ENCODE measurements at regions not wholly inside any gene's neighbourhood (a gene's known extent, or its start where the extent isn't known, plus 50 kb on each side); places are given as distances from the start of the nearest gene placed in this dataset.
"Not testable (repeated sequence)": the region's sequence is repeated elsewhere in the genome, so short reads cannot be mapped to it uniquely, and the experiment has no call there.

- DNase-seq (ENCODE audit: low read depth), result no peak
Observed at GRCh38 chrX:4708970-4709760, 995.7 kb upstream of the PRKX start.

DNA sequence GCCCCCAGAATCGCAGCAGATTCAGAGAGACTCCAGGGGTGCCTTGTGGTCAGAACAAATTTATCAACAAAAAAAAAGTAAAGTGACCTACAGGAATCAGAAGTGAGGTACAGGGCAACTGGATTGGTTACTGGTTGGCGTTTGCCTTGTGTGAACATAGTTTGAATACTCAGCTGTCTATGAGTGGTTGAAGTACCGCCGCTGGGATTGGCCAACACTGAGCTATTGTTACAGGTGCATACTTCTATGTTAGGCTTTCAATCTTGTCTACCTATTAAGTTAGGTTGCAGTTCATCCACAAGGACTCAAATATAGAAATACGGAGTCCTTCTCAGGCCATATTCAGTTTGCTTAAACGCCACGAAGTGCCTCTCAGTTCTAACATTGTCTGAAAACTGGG lies 993.5 kb upstream of the PRKX start:
- no peak for DNase-seq (ENCODE audit: low read depth)

GRCh38 chrX:4690521-4690920 lies 977.1 kb upstream of the PRKX start:
- no peak for DNase-seq (ENCODE audit: low read depth)

DNA sequence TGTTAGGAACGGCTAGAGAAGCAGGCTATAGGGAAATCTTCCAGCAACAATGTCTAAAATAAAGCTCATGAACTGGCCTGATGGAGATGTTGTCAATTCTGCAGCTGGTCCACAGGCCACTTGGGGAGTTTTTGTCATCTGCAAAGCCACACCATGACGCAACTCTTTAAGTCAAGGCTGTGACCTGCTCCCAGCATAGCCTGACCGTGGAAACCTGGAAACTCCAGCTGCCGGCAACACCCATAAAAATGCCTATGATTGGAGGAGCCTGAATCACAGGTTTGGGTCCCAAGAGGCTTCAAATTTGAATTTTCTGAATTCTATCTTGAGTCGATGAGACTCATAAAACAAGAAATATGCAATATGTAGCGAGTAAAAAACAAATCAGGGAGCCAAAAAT lies 969.2 kb upstream of the PRKX start:
- no peak for DNase-seq (ENCODE audit: low read depth)

- no peak for DNase-seq (ENCODE audit: low read depth)
Observed at GRCh38 chrX:4675686-4676300, 962.3 kb upstream of the PRKX start.

- DNase-seq (ENCODE audit: low read depth), result no peak
Observed at GRCh38 chrX:4674028-4674782, 960.8 kb upstream of the PRKX start.

DNA sequence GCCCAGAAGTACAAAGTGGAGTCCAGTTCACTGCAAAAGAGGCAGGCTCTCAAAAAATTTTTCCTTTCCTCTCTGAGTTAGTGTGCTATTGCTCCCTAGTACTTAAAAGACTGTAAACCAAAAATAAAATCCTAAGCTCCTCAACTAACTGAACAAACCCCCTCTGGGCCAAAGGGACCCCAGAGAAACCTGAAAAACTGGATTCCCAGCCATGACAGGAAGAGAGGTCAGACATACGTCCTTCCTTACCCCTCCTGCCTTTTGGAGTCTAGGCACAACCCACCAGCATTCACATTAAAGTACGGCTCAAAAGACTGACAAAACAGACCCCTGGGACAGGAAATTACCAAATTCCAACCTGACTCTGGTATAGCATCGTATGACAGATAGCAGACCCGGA lies 957.9 kb upstream of the PRKX start:
- no peak for DNase-seq (ENCODE audit: low read depth)

- DNase-seq (ENCODE audit: low read depth), result no peak
Observed at GRCh38 chrX:4670606-4671005, 957.2 kb upstream of the PRKX start.

- DNase-seq (ENCODE audit: low read depth), result no peak
Observed at GRCh38 chrX:4668802-4669536, 955.5 kb upstream of the PRKX start.

- DNase-seq (ENCODE audit: low read depth), result no peak
Observed at GRCh38 chrX:4663085-4663484, 949.6 kb upstream of the PRKX start.

GRCh38 chrX:4661771-4662170 lies 948.3 kb upstream of the PRKX start:
- no peak for DNase-seq (ENCODE audit: low read depth)

DNA sequence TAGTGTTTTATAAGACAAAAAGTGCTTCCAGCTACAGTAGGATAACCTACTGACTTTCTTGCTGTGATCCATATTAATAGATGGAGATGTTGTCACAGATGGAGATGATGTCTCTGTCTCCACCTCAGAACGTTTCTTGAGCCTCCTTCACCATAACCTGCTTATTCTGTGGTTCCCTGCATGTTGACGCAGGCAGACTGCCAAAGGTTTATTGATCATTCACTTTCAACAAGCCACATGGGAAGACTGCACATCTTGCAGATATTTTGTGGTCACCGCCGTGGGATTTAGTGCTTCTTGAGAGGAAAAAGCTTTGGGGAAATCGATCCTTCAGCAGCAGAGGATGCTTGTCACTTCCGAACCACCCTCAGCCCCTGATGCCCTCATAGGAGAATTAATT lies 943.0 kb upstream of the PRKX start:
- no peak for DNase-seq (ENCODE audit: low read depth)

- no peak for DNase-seq (ENCODE audit: low read depth)
Observed at GRCh38 chrX:4655743-4656142, 942.3 kb upstream of the PRKX start.

DNA sequence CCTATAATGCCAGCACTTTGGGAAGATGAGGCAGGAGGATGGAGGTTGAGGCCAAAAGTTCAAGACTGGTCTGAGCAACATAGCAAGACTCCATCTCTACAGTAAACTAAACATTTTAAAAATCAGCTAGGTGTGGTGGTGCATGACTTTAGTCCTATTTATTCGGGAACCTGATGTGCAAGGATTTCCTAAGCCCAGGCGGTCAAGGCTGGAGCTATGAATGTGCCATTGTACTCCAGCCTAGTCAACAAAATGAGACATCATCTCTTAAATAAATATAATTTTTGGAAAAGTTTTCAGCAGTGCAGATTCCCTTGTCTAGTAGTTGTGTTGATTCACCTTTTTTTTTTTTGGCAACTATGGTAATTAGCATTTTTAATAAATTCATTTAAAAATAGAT lies 928.7 kb upstream of the PRKX start:
- DNase-seq (ENCODE audit: low read depth), result no peak

DNA sequence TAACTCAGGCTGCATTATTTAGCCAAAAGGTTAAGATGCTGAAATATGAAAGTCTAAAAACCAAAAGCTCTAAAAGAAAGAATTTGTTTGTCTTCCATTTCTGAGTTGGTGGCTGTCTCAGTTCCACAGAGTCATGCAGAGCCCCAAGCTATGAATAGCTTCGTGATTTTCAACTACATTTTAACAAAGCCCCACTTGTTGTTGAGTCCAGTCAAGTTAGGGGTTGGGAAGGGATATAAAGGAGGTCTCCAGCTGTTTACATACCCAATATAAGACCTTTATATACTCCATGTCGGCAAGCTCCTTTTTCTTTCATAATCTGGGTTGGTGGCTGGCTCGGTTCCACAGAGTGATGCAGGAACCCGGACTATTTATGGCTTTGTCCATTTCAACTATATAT lies 924.6 kb upstream of the PRKX start:
- DNase-seq (ENCODE audit: low read depth), result no peak

DNA sequence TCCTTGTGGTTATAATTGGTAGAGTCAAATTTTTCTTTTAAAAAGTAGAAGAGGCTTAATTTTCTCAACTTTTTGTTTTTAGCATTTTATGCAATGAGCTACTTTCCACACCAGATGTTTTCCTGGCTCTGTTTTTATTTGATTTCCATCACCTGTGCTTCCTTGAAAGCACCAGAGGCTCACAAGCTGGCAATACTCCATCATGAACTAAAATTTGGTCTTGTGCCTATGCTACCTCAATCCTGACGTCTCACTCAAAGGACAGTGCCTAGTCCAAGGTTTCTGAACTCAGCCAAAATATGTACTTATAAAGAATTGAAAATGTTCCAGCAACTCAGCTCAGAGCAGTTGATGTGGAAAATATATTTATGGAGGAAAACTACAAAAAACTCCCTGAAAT lies 914.0 kb upstream of the PRKX start:
- no peak for DNase-seq (ENCODE audit: low read depth)

DNA sequence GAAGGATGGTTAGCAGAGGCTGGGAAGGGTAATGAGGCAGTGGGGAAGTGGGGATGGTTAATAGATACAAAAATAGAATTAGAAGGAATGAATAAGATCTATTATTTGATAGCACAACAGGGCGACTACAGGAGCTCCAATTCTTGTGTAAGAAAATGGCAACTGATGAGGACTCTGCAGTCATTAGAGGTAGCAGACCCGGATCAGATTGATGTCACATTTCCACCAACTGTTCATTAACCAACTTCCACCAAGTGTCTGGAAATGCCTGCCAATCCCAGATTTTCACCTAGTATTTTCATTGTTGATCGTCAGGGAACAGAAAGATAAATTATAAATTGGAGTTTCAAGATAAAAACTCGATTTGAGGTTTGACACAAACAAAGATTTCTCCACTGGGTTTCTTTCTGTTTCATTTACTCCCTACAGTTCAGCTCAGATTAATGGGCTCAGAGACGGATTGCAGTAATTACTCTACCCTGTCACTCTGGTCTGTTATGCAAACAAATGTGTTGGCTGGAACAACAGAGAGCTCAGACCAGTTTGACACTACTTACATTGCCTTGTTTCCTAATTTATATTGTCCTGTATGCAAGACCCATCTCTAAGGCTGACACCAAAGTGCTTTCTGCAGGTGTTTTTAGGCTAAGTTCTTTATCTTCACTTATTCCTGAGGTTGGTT lies 909.2 kb upstream of the PRKX start:
- no peak for DNase-seq (ENCODE audit: low read depth)

DNA sequence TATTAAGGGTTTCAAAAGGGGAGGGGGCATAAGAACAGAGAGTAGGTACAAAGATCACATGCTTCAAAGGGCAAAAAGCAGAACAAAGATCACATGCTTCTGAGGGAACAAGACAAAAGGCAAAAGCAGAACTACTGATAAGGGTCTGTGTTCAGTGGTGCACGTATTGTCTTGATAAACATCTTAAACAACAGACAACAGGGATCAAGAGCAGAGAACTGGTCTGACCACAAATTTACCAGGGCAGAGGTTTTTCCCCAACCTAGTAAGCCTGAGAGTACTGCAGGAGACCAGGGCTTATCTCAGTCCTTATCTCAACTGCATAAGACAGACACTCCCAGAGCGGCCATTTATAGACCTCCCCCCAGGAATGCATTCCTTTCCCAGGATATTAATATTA lies 900.2 kb upstream of the PRKX start:
- not testable (repeated sequence) for DNase-seq (ENCODE audit: low read depth)

DNA sequence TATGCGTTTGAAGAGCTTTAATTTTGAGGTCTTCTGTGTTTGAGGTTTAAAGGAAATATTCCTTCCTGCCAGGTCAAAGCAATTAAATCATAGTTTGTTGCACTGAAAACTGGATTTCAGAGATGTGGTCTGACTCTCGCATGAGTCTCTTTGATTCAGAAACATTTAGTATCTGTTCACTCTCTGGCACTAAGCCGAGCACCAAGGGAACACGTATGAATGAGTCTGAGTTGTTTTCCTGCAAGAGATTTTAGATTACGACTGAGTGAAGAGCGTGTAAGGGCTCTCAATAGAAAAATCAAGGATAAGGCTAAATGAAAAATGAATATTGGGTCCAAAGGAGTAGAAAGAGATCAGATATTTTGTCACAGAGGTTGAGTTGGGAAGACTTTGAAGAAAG lies 875.4 kb upstream of the PRKX start:
- DNase-seq (ENCODE audit: low read depth), result no peak

DNA sequence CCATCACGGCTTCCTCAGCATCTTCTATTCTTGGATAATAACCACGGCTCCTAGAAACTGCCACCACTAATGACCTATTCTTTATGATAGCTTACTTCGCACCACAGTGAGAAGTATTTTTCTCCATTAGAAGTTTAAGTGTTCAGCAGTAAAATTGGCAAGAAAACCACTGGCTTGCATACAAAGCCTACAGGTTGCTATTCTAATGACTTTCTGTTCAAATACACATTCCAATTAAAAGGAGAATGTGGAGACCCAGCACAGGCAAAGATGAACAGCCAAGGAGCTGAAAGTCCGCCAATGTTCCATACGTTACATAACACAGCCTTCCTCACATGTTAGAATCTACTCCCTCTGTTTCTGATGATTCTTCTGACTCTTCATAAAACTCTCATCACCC lies 875.0 kb upstream of the PRKX start:
- no peak for DNase-seq (ENCODE audit: low read depth)

DNA sequence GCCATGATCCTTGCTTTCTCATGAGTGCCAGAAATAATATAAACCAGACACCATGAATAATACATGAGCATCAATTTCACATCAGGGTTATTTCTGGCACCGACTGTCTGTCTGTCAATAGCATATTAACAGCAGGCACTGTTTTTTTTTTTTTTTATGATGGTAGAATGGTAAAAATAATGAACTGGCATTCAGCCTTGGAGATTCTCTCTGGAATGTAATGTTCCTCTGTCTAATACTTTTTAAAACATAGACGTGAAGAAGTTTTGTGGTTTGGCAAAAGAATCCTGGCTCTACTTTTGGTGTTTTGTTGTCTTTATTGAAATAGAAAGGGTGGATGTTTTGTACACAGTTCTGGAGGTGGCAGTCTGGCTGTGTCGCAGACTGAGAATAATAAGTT lies 874.6 kb upstream of the PRKX start:
- no peak for DNase-seq (ENCODE audit: low read depth)

DNA sequence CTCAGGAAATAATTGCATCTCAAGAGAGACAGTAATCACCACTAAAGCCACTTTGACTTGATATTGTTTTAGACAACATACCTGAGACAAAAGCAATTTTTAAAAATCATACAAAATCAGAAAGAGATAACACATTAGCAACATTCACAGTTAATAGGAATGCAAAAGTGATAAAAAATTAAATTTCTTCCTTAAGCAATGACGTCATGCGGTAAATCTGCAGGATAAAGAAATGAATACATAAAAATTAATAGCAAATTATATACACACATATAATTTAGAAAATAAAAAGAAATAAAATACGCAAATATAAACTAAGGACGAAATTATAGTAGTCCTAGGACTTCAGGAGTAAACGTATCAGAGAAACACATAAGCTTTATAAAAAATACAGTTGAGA lies 866.5 kb upstream of the PRKX start:
- DNase-seq (ENCODE audit: low read depth), result no peak
